Neural cell (in vitro differentiated cells): ENCODE measurements at regions not wholly inside any gene's neighbourhood (a gene's known extent, or its start where the extent isn't known, plus 50 kb on each side); places are given as distances from the start of the nearest gene placed in this dataset.

Experiments
- H2AFZ ChIP-seq: fragments of 200-600, 300-800 bp; sonication (generic), shearing (Covaris generic); 2 replicates; pipeline ENCODE4 v1.6.0; 2014; ENCODE audit warnings: low read depth, mild to moderate bottlenecking, antibody characterized with exemption, low read length, moderate library complexity
- H3F3A ChIP-seq: fragments of 200-600 bp; shearing (Covaris generic); 2 replicates; pipeline ENCODE4 v1.6.1; 2016; ENCODE audit warnings: mild to moderate bottlenecking, moderate library complexity, mixed read lengths, antibody characterized with exemption, low read length; ENCODE audit not compliant: insufficient read depth, poor library complexity, severe bottlenecking
- H3K27ac ChIP-seq: fragments of 200-600, 300-800 bp; sonication (generic), shearing (Covaris generic); 2 replicates; pipeline ENCODE4 v1.5.1; 2014; ENCODE audit warnings: mild to moderate bottlenecking, low read length, moderate library complexity
- H3K27me3 ChIP-seq: fragments of 300-800, 200-600 bp; sonication (generic), shearing (Covaris generic); 2 replicates; pipeline ENCODE4 v1.6.0; 2014; ENCODE audit warnings: mild to moderate bottlenecking, low read depth, low read length, moderate library complexity; ENCODE audit not compliant: insufficient read depth
- H3K36me3 ChIP-seq: fragments of 300-800, 200-600 bp; sonication (generic), shearing (Covaris generic); 2 replicates; pipeline ENCODE4 v1.5.1; 2014; ENCODE audit warnings: mild to moderate bottlenecking, antibody characterized with exemption, low read length, moderate library complexity; ENCODE audit not compliant: insufficient read depth
- H3K4me2 ChIP-seq: fragments of 300-800, 200-600 bp; sonication (generic), shearing (Covaris generic); 2 replicates; pipeline ENCODE4 v1.6.0; 2014; ENCODE audit warnings: mild to moderate bottlenecking, low read length
- H3K4me3 ChIP-seq: fragments of 300-800, 200-600 bp; sonication (generic), shearing (Covaris generic); 2 replicates; pipeline ENCODE4 v1.5.1; 2014; ENCODE audit warnings: mild to moderate bottlenecking, low read length, moderate library complexity
- H3K79me2 ChIP-seq: fragments of 200-600 bp; shearing (Covaris generic); replicated peaks from 2 replicates; pipeline ENCODE4 v1.6.0; 2014; ENCODE audit warnings: mild to moderate bottlenecking, low read length, moderate library complexity; ENCODE audit not compliant: insufficient read depth
- H3K9ac ChIP-seq: fragments of 300-800, 200-600 bp; sonication (generic), shearing (Covaris generic); 2 replicates; pipeline ENCODE4 v1.6.1; 2016; ENCODE audit warnings: mild to moderate bottlenecking, low read length, mixed read lengths
- H3K9me2 ChIP-seq: fragments of 200-600 bp; shearing (Covaris generic); 2 replicates; pipeline ENCODE4 v1.6.1; 2016; ENCODE audit warnings: mild to moderate bottlenecking, low read length, mixed read lengths; ENCODE audit not compliant: insufficient read depth
- H3K9me3 ChIP-seq: fragments of 200-600, 300-800 bp; sonication (generic), shearing (Covaris generic); 2 replicates; pipeline ENCODE4 v1.6.1; 2016; ENCODE audit warnings: mild to moderate bottlenecking, mixed run types, low read length, moderate library complexity, mixed read lengths
- H4K20me1 ChIP-seq: fragments of 200-600 bp; shearing (Covaris generic); 2 replicates; pipeline ENCODE4 v1.6.1; 2016; ENCODE audit warnings: mild to moderate bottlenecking, mixed run types; ENCODE audit not compliant: insufficient read depth
- CTCF ChIP-seq: fragments of 450-650 bp; IDR thresholded peaks from 2 replicates; pipeline ENCODE4 v1.5.1; 2014; ENCODE audit warnings: antibody characterized with exemption, mild to moderate bottlenecking, moderate library complexity; ENCODE audit not compliant: poor library complexity, severe bottlenecking
- EP300 ChIP-seq: fragments of 450-650 bp; conservative IDR thresholded peaks from 2 replicates; pipeline ENCODE4 v1.6.1; 2014; ENCODE audit warnings: antibody characterized with exemption, mild to moderate bottlenecking, moderate library complexity; ENCODE audit not compliant: poor library complexity, severe bottlenecking
- EZH2 ChIP-seq: fragments of 200-600, 300-800 bp; shearing (Covaris generic), sonication (generic); IDR thresholded peaks from 2 replicates; pipeline ENCODE4 v1.6.1; 2014; ENCODE audit warnings: antibody characterized with exemption, low read length, borderline replicate concordance, mild to moderate bottlenecking; ENCODE audit not compliant: insufficient read depth, poor library complexity, severe bottlenecking
- MXI1 ChIP-seq: fragments of 450-650 bp; conservative IDR thresholded peaks from 2 replicates; pipeline ENCODE4 v1.6.1; 2014; ENCODE audit warnings: antibody characterized with exemption, mild to moderate bottlenecking; ENCODE audit not compliant: poor library complexity, severe bottlenecking
- POLR2AphosphoS5 ChIP-seq: IDR thresholded peaks from 2 replicates; pipeline ENCODE4 v1.6.1; 2012
- RAD21 ChIP-seq: fragments of 450-650 bp; conservative IDR thresholded peaks from 2 replicates; pipeline ENCODE4 v1.6.1; 2014; ENCODE audit warnings: antibody characterized with exemption, mild to moderate bottlenecking, moderate library complexity
- REST ChIP-seq: IDR thresholded peaks from 2 replicates; pipeline ENCODE4 v1.6.1; 2012; ENCODE audit warnings: borderline replicate concordance
- SMC3 ChIP-seq: fragments of 450-650 bp; conservative IDR thresholded peaks from 2 replicates; pipeline ENCODE4 v1.6.1; 2014; ENCODE audit warnings: antibody characterized with exemption, mild to moderate bottlenecking, moderate library complexity; ENCODE audit not compliant: poor library complexity
- TAF1 ChIP-seq: IDR thresholded peaks from 2 replicates; pipeline ENCODE4 v1.6.1; 2012; ENCODE audit warnings: low read depth

- Histone ChIP-seq H3K9ac (no peak overlapping the region), H3F3A (no peaks in the 10 kb centered on the region), H3K27me3 (no peaks in the 10 kb centered on the region), H3K4me2 (no peak overlapping the region), H3K9me3 (no peaks in the 10 kb centered on the region), H3K79me2 (no peaks in the 10 kb centered on the region), H3K36me3 (no peaks in the 10 kb centered on the region), H3K27ac (no peak overlapping the region), H3K4me3 (no peak overlapping the region), H3K9me2 (no peaks in the 10 kb centered on the region), H2AFZ (no peak overlapping the region), H4K20me1 (no peaks in the 10 kb centered on the region)
- TF ChIP-seq REST (no peak), EZH2 (no peak)
These were observed 209.8 kb upstream of the NOCT start for GRCh38 chr4:138805736-138806135.

- Histone ChIP-seq H3K79me2 (no peaks in the 10 kb centered on the region), H3K9ac (no peak overlapping the region), H3K9me2 (no peaks in the 10 kb centered on the region), H3K27ac (no peak overlapping the region), H3K4me3 (no peak overlapping the region), H3K36me3 (no peaks in the 10 kb centered on the region), H3K27me3 (no peaks in the 10 kb centered on the region), H3F3A (no peaks in the 10 kb centered on the region), H2AFZ (no peak overlapping the region), H3K4me2 (no peak overlapping the region), H3K9me3 (no peaks in the 10 kb centered on the region), H4K20me1 (no peaks in the 10 kb centered on the region)
- no peak for TF ChIP-seq POLR2AphosphoS5
- no peak for TF ChIP-seq RAD21
- no peak for TF ChIP-seq TAF1
- no peak for TF ChIP-seq MXI1
These were observed 210.9 kb upstream of the NOCT start for GRCh38 chr4:138804711-138805110.

- Histone ChIP-seq H3K4me2 (no peak overlapping the region), H3K9ac (no peak overlapping the region), H3K27ac (no peak overlapping the region), H3K27me3 (no peaks in the 10 kb centered on the region), H3K9me2 (no peaks in the 10 kb centered on the region), H3K9me3 (no peaks in the 10 kb centered on the region), H3K36me3 (no peaks in the 10 kb centered on the region), H4K20me1 (no peaks in the 10 kb centered on the region), H2AFZ (no peak overlapping the region), H3K79me2 (no peaks in the 10 kb centered on the region), H3K4me3 (no peak overlapping the region), H3F3A (no peaks in the 10 kb centered on the region)
- TF ChIP-seq RAD21 (no peak), TAF1 (no peak), EZH2 (no peak), CTCF (no peak), EP300 (no peak), MXI1 (no peak), SMC3 (no peak), REST (no peak), POLR2AphosphoS5 (no peak)
These were observed 212.5 kb upstream of the NOCT start for GRCh38 chr4:138803051-138803450.
